ENCODE measurements at regions not wholly inside any gene's neighbourhood (a gene's known extent, or its start where the extent isn't known, plus 50 kb on each side); places are given as distances from the start of the nearest gene placed in this dataset.
"Not testable (repeated sequence)": the region's sequence is repeated elsewhere in the genome, so short reads cannot be mapped to it uniquely, and the experiment has no call there.

DNA sequence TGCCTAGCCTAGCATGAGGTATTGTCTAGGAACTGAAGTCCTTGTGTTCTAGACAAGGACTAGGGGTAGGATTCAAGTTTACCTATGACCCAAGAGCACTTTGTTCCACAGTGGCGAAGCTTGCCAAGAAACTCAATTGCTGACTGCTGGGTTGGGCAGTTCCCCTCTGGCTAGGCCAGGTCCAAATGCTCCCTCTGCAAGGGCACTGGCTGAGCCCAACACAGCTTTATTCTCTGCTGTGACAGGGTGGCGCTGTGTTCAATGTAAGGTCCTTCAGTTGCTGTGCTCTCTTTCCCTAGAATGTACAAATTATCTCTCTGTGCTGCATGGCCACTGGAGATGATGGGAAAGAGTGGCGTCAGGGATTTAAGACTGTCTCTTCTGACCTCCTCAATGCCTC lies 950.8 kb downstream of the HACE1 start:
- DNase-seq (ENCODE audit: extremely low read depth in 1 of 11, low read depth in 9 of 11, low spot score in 4 of 11) = no peak

DNA sequence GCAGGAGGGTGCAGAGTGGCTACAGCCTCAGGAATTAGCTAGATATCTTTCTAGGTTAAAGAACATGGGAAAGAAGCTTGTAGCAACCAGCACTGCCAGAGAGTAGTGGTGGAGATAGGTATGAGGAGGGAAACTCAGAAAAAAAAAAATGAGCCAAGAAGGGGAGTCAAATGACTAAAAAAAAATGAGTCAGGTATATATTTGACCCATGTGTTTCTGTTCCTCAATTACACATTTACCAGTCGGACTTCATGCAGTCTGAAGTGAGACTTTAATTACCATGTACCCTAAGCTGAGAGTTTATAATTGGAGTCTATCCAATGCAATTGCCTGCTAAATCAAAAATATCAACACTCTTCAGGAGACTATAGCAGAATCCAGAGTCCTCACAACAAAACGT lies 964.6 kb downstream of the HACE1 start:
- no peak for DNase-seq (ENCODE audit: extremely low read depth in 1 of 11, low read depth in 9 of 11, low spot score in 4 of 11)

DNA sequence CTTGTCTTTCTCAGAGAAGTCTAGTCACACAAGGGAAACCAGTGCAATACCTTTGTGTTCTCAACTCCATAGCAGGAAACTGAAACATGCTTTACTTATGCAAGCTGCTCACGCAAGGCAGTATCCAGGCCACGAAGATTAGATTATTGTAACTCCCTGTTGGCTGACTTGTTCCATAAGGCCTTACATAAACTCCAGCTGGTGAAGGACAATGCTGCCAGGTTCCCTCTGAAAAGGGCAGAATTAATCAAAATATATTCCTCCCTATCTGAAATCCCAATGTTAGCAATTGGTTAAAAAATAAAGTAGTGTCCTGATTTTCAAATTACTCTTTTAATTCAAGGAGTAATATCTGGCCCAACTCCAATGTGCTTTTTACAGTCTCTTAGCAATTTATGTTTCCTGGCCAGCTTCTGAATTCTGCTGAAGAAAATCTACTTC lies 966.6 kb downstream of the HACE1 start:
- no peak for DNase-seq (ENCODE audit: extremely low read depth in 1 of 11, low read depth in 9 of 11, low spot score in 4 of 11)

DNA sequence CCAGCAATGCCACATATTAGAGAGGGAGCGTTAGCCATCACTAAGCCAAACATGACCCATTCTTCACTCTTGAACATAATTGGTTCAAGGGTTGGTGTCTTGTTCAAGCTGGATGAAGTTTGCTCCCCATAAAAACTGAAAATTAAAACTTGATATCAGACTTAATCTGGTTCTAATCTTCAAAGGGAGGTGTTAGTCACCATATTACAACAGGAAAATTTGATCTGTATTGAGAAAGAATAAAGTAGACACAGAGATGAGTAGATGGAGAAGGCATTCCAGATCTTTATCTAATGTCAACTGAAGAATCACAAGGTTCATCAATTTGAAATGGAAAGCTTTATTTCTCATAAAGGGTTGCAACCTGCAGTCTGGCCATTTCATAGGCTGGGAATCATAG lies 972.8 kb downstream of the HACE1 start:
- DNase-seq (ENCODE audit: extremely low read depth in 1 of 11, low read depth in 9 of 11, low spot score in 4 of 11) = no peak

DNA sequence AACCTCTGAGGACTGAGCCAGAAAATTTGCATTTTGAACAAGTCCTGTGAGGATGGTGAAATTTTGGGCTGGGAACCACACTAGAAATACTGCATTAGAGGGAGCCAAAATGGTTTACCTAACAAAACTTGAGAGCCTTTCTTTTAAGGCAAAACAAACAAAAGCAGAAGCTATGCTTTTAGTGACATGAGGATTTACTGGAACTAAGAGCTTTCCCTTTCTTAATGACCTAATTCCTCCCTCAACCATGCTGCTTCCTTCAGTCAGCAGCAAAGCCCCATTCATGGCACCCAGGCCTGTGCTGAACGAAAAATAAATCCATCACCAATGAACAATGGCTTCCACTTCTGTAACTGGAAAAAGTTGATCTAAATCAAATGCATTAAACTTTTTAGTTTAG lies 974.3 kb downstream of the HACE1 start:
- no peak for DNase-seq (ENCODE audit: extremely low read depth in 1 of 11, low read depth in 9 of 11, low spot score in 4 of 11)

DNA sequence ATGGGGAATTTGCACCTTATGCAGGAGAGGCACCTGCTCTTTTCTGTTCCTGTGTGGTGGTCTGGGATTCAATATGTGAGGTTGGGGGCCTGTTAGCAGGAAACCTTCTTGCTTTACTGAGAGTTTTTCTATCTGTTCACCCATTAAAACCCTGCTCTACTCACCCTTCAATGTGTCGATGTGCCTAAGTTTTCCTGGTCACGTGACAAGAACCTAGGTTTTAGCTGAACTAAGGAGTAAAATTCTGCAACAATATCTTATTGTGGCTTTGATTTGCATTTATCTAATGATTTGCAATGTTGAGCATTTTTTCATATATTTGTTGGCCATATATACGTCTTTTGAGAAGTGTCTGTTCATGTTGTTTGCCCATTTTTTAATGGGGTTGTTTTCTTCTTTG lies 979.9 kb downstream of the HACE1 start:
- DNase-seq (ENCODE audit: extremely low read depth in 1 of 11, low read depth in 9 of 11, low spot score in 4 of 11) = no peak

DNA sequence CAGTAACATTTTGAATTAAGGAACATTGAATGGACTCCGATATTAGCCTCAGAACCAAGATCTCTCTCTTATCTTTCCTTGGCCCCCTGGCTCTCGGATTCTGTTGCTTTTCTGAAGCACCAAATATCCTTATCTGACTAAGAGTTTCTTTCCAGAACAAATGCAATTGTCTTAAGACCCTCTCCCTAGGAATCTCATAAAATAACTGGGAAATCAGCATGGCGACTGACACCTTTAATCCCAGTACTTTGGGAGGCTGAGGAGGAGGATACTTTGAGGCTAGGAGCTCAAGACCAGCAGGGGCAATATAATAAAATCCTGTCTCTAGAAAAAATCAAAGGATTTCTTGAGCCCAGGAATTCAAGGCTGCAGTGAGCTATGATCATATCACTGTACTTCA lies 984.5 kb downstream of the HACE1 start:
- DNase-seq (ENCODE audit: extremely low read depth in 1 of 11, low read depth in 9 of 11, low spot score in 4 of 11) = no peak

DNA sequence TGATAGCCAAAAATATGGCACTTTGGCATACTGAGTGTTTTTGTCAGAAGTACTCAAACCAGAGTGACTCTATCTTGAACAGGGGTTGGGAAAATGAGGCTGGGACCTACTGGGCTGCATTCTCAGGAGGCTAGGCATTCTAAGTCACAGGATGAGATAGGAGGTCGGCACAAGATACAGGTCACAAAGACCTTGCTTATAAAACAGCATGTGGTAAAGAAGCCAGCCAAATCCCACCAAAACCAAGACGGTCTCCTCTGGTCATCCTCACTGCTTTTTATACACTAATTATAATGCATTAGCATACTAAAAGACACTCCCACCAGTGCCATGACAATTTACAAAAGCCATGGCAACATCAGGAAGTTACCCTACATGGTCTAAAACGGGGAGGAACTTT lies 985.1 kb downstream of the HACE1 start:
- no peak for DNase-seq (ENCODE audit: extremely low read depth in 1 of 11, low read depth in 9 of 11, low spot score in 4 of 11)

DNA sequence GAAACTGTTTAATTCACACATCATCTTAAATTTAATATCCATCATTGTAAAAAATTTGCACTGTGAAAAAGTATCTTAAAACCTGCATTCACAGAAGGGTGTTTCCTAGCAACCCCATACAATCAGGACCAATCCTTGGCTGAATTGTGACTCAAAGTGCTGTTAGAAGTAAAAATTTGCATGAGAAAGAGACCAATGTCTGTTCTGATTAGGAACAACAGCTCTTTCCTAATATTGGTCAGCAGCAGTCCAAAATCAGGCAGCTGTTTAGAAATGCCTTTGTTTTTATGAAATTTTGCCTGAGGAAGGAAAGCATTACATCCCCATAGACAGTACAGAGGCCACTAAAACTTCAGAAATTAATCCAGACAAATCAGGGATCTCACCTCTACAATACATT lies 987.0 kb downstream of the HACE1 start:
- DNase-seq (ENCODE audit: extremely low read depth in 1 of 11, low read depth in 9 of 11, low spot score in 4 of 11) = no peak

DNA sequence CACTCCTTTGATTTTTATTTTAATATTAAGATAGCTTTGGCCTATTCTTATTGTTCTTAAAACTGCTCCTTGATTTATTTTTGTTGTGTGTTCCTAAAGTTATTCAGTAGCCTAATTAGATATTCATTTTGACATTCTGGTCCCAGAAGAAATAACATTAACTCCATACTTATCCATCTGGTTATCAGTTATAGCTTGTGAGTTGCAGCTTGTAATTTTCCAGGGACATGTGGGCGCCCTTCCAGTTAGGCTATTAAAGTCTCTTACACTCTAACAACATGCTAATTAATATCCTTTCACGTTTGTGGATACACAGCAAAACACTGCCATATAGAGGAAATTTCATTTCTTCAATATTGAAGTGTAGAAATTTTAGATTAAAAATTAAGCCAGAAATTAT lies 987.5 kb downstream of the HACE1 start:
- DNase-seq (ENCODE audit: extremely low read depth in 1 of 11, low read depth in 9 of 11, low spot score in 4 of 11) = no peak

DNA sequence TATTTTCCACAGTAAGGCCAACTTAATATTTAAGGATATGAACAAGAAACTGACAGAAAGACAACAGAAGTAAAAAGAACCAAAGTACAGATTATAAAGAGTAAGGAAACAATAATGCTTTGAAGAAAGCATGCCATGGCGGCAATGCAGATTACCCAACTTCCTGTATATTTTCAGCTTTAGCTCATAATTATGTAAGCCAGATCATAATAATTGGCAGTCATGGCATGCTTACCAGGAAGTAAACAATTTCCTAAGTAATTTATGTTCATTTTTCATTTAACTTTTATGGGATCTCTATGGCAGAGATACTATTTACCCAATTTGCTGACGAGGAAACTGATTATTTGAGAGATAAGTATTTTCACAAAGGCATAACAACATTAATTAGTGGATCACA lies 988.7 kb downstream of the HACE1 start:
- no peak for DNase-seq (ENCODE audit: extremely low read depth in 1 of 11, low read depth in 9 of 11, low spot score in 4 of 11)

DNA sequence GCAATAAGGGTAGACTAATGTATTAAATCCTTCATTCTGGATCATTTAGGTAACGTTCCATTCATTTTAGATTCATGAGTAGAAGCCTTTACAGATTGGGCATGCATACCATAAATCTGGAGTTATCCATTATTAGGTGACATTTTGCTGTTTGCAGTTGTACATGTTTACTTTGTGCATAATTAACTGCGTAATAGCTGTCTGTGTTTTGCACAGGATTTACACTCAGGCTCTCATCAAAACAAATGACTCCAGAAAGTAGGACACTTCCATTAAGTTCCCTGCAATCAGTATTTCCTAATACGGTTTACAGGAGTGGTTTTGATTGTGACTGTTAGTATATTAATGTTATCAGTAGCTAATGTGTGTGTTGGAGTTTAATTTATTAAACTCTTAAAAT lies 997.4 kb downstream of the HACE1 start:
- no peak for DNase-seq (ENCODE audit: extremely low read depth in 1 of 11, low read depth in 9 of 11, low spot score in 4 of 11)

DNA sequence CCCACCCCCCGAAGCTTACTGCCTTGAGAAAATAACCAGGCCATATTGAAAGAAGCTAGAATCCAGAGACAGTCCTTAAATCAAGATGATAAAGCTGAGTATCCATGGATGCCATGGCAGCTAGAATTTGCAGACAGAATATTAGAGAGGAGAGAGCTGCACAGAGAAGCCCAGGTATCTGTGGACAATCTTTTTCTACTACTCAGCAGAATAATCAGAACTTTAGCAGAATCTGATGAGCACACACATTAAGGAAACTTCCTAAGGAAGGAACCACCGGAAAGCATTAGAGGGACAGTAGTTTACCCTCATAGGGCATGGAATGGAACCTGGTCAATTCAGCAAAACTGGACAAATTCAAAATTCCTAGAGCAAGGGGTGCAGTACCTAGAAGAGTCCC lies 1001.7 kb downstream of the HACE1 start:
- DNase-seq (ENCODE audit: extremely low read depth in 1 of 11, low read depth in 9 of 11, low spot score in 4 of 11) = no peak

DNA sequence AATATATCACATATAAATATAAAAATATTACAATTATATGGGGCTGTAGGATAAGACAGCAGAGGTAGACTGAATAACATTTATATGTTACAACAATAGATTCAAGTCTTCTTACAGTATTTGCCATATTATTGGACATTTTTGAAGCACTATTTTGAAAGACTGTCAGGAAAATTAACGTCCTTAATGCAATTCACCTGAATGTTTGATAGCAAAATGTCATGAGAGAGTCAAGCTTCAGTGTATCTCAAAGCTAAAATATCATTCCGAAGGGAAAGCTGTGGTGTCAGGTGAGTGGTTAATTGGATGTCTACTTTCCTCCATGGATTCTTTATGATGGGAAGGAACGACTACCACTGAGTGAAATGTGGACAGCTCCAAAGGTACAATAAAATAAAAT lies 1004.0 kb downstream of the HACE1 start:
- DNase-seq (ENCODE audit: extremely low read depth in 1 of 11, low read depth in 9 of 11, low spot score in 4 of 11) = no peak

DNA sequence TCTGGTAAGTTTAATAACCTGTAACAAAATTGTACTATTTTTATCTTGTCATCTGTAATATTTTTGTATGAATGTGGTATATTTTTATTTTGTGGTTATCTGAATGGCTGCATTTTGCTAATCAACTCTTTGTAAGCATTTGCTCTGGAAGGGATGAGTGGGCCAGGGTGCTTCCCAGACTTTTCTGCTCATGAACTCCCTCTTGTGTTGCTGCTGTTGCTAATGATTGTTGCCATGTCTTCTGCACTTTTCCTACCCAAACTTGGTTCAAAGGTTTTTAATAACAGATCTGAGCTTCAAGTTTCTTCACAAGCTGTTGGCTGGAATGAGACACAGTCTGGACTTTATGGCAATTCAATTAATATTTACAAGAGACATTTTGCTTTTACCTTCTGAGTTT lies 1005.7 kb downstream of the HACE1 start:
- no peak for DNase-seq (ENCODE audit: extremely low read depth in 1 of 11, low read depth in 9 of 11, low spot score in 4 of 11)

DNA sequence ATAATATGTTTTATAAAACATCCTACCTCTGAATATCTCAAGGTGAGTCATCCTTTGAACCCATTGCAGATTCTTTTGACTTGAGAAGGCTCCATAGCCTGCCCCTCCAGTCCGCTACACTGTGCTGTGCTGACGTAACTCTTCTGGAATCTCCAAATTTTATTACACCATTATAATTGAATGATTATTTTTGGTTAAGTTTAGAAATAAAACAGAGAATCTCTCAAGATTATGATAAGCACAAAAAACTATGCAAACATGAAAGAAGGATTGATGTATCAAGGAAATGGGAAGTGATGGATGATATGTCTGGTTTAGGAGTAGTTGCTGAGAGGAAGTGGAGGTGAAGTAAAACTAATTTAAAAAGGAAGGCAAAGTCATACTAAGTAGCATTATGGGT lies 1021.3 kb downstream of the HACE1 start:
- no peak for DNase-seq (ENCODE audit: extremely low read depth in 1 of 11, low read depth in 9 of 11, low spot score in 4 of 11)

DNA sequence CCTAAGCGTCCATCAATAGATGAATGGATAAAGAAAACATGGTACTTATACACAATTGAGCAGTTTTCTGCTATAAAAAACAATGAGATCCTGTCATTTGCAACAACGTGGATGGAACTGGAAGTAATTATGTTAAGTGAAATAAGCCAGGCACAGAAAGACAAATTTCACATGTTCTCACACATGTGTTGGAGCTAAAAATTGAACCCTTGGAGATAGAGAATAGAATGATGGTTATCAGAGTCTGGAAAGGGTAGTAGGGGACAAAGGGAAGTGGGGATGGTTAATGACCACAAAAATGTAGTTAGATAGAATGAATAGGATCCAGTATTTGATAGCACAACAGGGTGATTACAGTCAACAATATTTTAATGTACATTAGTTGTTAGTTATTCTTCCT lies 1033.5 kb downstream of the HACE1 start:
- no peak for DNase-seq (ENCODE audit: extremely low read depth in 1 of 11, low read depth in 9 of 11, low spot score in 4 of 11)

DNA sequence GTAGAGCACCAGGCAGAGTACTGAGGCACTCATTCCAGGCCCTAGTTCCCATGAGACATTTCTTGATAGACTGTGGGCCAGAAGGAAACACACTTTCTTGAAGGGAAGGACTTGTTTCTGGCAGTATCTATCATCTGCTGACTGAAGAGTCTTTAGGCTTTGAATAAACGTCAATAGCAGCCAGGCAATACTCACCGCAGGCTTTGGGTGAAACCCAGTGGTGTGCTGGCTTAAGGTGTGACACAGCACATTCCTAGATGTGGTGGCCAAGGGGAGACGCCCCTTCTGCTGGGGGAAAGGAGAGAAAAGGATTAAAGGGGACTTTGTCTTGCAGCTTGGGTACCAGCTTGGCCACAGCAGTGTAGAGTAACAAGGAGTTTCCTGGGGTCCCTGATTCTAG lies 1039.6 kb downstream of the HACE1 start:
- no peak for DNase-seq (ENCODE audit: extremely low read depth in 1 of 11, low read depth in 9 of 11, low spot score in 4 of 11)

DNA sequence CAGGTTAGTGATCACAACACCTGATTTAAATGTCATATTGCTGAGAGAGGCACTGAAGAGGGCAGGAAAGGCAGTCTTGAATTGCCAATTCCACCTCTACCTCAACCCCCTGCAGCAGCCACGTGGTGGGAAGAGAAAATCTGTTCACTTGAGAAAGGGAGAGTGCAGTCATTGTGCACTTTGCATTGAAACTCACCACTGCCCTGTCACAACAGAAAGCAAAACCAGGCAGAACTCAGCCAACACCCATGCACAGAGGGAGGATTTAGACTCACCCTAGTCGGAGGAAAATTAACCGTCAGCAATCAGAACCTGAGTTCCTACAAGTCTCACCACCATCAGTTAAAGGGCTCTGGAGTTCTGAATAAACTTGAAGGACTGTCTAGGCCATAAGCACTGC lies 1040.2 kb downstream of the HACE1 start:
- DNase-seq (ENCODE audit: extremely low read depth in 1 of 11, low read depth in 9 of 11, low spot score in 4 of 11) = no peak

DNA sequence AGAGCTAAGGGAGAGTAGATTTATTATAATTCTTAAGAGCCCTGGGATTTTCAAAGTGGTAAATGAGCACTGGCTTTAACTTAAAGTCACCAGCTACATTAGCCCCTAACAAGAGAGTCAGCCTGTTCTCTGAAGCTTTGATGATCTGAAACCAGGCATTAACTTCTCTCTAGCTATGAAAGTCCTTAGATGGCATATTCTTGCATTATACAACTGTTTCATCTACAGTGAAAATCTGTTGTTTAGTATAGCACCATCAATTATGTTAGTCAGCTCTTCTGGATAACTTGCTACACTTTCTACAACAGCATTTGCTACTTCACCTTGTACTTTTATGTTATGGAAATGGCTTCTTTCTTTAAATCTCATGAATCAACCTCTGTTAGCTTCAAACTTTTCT lies 1046.7 kb downstream of the HACE1 start:
- DNase-seq (ENCODE audit: extremely low read depth in 1 of 11, low read depth in 9 of 11, low spot score in 4 of 11) = no peak

DNA sequence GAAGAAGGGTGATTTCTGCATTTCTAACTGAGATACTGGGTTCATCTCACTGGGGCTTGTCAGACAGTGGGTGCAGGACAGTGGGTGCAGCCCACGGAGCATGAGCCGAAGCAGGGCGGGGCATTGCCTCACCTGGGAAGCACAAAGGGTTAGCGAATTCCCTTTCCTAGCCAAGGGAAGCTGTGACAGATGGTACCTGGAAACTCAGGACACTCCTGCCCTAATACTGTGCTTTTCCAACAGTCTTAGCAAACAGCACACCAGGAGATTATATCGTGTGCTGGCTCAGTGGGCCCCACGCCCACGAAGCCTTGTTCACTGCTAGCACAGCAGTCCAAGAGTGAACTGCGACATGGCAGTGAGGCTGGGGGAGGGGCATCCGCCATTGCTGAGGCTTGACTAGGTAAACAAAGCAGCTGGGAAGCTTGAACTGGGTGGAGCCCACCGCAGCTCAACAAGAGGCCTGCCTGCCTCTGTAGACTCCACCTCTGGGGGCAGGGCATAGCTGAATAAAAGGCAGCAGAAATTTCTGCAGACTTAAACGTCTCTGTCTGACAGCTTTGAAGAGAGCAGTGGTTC lies 1057.7 kb downstream of the HACE1 start:
- DNase-seq (ENCODE audit: extremely low read depth in 1 of 11, low read depth in 9 of 11, low spot score in 4 of 11) = not testable (repeated sequence)
